WI38 (cell line): ENCODE measurements at regions not wholly inside any gene's neighbourhood (a gene's known extent, or its start where the extent isn't known, plus 50 kb on each side); places are given as distances from the start of the nearest gene placed in this dataset.

Experiments used
- H3K4me3 ChIP-seq: 2 replicates; pipeline ENCODE4 v1.5.1; 2011; ENCODE audit warnings: low read depth, mild to moderate bottlenecking, control low read depth, low read length
- CTCF ChIP-seq: IDR thresholded peaks from 2 replicates; pipeline ENCODE4 v1.5.1; 2012; ENCODE audit warnings: low read depth, mild to moderate bottlenecking, control low read depth, low read length

- H3K4me3 ChIP-seq = no peak overlapping the region
- no peak for TF ChIP-seq CTCF
These were observed 876.6 kb downstream of the MRPL39 start for GRCh38 chr21:24730661-24731060.

- no peak overlapping the region for H3K4me3 ChIP-seq
- TF ChIP-seq CTCF = no peak
These were observed 877.7 kb downstream of the MRPL39 start for GRCh38 chr21:24729568-24729967.

GRCh38 chr21:24727803-24728440, 879.4 kb downstream of the MRPL39 start:
- H3K4me3 ChIP-seq = no peak overlapping the region
- no peak for TF ChIP-seq CTCF

- no peak overlapping the region for H3K4me3 ChIP-seq
- TF ChIP-seq CTCF = no peak
These were observed 890.9 kb downstream of the MRPL39 start for GRCh38 chr21:24716281-24716918.

GRCh38 chr21:24714646-24715200, 892.6 kb downstream of the MRPL39 start:
- H3K4me3 ChIP-seq = no peak overlapping the region
- no peak for TF ChIP-seq CTCF

GRCh38 chr21:24705201-24705600, 902.1 kb downstream of the MRPL39 start:
- H3K4me3 ChIP-seq = no peak overlapping the region
- no peak for TF ChIP-seq CTCF

- no peak for TF ChIP-seq CTCF
- H3K4me3 ChIP-seq = no peak overlapping the region
These were observed 913.5 kb downstream of the MRPL39 start for GRCh38 chr21:24693779-24694178.
